Fibroblast of upper back skin (primary cell): ENCODE measurements at regions not wholly inside any gene's neighbourhood (a gene's known extent, or its start where the extent isn't known, plus 50 kb on each side); places are given as distances from the start of the nearest gene placed in this dataset.

Experiments used
- DNase-seq: peaks from one replicate; pipeline ENCODE4 v3.0.0-alpha.2; 2013

DNA sequence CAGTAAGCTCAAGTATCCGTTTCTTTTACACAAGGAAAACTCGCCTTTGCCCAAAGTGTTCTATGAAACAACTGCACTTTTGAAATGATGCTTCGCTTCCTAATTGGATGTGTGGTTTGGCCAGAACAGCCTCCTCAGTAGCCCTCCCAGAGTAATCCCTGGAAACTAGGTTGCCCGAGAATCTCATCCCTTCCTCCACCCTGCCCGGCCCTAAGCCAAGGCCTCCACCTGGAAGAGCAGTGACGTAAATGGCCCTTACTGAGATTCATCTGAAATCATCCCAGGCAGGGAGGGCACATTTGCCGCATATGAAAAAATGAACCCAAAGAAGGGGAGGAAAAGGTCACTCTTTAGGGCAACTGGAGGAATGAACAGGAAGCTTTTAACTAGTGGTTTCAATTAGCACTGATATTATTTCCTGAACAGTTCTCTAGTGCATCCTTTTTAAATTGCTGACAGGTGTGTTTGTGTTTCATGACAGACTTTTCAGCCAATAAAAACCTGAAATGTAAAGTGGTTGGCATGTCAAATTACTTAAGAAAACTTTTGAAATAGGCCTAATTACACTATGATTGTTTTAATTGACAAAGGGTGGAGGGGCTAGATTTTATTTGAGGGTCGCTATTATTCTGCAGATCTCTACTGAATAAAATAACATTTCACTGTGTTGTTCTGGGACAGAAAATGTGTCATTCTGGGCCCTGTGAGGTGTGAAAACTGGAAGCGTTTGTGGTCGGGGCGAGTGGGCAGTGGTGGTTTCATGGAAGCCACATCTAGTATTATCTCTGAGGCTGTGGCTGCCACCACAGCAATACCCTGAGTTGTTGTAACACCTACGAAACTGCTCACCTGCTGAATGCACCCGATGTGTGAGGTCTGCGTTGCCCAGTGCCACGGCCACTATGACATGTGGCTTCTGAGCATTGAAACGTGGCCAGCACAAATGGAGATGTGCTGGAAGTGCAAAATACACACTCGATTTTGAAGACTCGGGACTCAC is 112.1 kb downstream of the ZIC5 start:
- DNase-seq, result no peak

DNA sequence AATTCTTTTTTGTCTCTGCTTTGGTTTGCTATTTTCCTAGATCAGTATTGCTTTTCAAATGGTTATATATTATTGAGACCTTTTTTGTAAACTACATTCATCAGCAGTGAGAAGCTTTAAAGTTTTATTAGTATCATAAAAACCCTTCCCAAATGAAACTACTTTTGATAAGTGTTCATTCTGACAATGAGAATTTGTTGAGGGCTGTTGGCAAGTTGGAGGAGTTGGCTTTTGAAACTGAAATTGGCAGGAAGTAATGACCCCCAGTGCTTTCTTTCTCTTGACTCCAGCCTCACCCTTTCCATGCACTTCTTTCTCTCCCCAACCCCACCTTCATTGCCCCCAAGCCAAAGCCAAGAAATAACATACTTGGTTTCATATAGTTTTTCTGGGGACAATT is 113.8 kb downstream of the ZIC5 start:
- no peak for DNase-seq

DNA sequence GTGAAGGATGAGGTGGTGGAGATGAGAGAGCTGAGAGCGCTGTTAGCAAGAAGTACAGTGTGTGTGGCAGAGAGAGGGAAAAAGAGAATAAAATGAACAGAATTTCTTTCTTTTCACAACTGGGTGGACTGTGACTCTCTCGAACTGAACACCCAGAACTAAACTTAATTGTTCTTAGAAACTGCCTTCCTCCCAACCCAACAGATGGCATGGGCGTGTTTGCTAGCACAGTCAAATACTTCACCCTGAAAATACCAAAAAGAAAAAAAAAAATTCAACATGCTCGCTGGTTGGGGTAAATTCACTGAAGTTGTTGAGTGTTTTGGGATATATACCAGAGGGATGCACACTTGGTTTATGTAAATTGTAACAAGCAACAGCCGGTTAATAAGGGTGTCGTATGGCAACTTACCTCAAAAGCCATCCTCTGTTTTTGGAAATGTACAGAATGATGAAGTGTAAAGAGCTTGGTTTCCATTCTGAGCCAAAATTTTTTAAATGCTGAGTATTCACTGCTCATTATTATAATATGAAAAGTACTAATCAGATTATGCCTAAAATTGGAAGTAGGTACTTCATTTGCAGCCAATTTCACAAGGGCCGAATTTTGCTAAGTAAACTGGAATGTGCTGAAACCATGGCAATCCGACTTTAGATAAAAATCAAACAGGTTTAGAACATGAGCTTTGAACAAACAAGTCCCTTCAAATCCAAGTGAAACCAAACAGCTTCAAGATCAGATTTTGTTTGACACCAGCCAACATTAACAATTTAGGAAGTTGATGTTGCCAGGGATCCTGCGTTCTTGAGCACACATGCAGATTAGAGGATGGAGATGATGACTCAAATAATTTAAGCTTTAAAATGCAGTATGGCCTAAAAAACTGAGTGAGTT is 115.8 kb downstream of the ZIC5 start:
- DNase-seq, result no peak

DNA sequence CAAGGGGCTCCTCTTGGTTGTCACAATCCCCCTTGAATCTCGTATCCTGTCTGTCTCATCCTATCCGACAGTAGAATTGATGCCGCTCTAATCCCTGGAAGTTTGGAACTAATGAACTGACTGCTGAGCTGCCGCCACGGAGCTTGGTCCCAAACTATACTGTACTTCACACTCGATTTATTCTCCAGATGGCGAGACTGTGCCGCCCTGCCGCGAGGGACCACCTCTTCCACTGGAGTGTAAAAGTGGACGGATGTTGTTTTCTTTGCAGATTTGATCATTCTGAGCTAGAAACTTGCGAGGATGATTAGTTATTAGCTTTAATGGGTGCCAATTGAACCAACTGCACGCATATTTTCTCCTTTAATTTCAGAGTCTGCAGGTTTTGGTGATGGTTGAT is 117.2 kb downstream of the ZIC5 start:
- no peak for DNase-seq

DNA sequence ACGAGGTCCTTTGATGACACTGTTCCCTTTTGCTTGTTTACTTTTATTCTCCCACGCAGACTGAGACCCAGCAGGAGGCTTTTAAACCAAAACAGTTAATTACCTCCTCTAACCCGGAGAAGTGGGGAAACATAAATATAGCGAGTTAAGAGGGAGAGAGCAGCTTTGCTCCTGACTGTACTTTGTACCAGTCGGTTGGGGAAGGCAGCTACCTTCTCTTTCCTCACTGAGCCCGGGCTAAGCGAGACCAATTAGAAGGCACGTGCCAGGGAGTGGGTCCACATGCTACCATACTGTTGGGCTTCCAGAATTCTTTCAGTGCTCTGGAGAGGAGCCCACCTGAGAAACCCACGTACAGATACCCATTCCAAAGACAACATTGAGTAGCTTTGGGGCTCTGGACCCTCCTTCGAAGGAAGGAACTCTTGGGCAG is 124.2 kb downstream of the ZIC5 start:
- no peak for DNase-seq

DNA sequence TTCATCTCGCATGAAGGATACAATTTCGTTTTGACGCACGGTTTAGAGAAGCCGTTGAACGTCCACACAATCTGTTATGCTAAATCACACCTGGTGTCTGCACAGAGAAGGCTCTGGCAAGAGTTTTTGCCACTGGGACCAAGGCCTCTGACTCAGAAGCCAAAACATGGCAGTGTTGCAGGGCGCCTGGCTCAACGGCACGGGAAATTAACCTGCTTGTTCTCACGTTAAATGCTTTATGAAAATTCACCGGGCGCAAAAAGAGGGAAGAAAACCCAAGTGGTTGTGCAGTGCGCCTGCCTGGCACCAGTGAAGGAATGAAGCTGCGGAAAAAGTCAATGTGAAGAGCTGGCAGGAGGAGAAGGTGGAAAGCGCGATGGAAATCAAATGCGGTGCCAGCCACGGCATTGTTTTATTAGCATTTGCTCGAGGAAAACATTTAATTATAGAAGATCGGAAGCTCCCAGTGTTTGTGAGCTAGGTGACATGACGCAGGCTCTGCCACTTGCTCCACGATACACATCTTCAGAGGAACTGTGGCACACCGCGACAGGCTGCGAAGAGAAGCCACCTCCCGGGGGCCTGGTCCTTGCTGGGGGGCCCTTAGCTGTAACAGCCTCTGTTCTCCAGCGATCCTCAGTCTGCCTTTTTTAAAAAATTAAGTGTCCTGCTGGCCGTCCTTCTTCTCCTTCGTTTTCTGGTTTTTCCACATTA is 126.2 kb downstream of the ZIC5 start:
- no peak for DNase-seq

DNA sequence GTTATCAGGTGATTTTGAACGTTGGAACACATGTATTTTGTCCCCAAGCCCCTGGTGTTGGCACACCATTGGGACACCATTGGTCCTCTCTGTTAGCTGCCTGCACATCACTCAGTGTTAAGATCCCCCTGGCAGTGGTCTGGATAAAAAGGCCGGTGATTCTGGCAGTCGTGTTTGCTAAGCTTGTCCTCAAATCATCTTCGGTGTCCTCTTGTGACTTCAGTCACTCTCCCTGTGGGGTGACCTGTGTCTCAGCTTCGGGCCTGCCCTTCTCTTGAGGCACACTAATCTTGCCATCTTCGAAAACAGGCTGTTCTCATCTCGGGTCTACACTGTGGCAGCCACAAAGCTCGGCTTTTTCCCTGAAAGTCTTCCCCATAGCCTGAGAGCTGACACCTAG is 127.1 kb downstream of the ZIC5 start:
- no peak for DNase-seq

DNA sequence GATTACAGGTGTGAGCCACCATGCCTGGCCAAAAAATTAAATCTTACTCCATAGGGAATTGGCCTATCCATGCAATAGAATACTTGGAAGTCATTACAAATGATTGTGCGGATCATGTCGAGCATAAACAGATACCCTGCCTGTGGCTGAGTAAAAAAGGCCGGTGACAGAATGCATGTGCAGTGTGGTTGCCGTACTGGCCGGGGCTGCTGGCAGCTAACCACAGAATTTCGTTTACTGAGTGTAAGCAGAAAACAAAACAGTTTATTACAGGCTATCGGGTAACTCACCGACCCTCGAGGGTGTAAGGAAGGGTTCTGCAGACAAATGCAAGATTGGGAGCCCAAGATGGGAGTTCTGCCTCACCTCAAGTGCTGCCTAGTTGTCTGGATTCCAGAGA is 127.7 kb downstream of the ZIC5 start:
- DNase-seq, result no peak

DNA sequence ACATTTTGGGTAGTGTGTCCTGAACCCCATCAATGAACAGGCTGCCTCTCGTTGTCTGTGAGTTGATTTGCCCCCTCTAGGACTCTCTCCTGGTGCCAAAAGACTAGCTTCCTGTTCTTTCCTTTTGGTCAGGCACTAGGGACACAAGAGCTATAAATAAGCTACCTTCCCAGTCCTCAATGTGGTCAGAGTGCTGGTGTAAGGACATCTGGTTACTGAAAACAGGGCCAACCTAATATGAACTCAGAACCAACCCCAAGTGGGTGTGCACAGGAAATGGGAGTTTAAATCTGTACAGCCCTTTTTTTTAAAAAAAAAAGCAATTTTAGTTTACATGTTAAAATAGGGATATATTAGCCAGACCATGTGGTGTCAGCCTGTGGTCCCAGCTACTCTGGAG is 129.2 kb downstream of the ZIC5 start:
- no peak for DNase-seq

DNA sequence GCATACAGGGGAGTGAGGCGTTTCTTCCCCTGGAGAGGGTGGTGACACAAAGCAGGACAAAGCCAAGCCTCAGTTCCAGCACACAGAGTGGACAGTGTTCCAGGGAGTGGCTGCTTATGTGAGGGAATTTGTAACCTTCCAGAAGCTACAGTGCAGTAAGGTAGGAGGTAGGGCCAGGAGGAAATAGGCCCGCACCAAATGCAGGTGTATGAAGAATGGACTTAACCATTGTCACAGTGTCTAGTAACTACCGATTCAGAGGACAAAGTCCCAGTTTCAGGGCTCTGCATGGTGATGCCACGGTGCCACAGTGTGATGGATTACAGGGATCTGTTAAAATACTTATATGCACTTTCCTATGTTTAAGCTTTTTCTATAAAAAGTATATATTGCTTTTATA is 135.3 kb downstream of the ZIC5 start:
- no peak for DNase-seq

DNA sequence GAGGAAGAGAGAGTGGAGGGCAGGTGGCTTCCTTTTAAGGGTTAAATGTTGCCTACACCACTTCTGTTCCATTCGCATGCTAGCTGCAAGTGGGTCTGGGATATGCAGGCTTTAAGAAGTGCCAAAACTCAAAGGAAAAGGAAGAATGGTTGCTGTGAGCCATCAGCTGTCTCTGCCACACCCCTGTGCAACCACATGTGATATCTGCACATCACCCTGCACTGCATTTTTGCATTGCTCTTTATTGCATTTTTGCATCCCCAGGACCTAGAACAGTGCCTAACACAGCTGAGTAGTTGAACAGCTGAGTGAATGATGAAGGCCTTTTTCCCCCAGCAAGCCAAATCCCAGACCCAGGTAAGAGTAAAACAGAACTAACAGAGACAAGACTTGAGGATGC is 136.1 kb downstream of the ZIC5 start:
- no peak for DNase-seq

DNA sequence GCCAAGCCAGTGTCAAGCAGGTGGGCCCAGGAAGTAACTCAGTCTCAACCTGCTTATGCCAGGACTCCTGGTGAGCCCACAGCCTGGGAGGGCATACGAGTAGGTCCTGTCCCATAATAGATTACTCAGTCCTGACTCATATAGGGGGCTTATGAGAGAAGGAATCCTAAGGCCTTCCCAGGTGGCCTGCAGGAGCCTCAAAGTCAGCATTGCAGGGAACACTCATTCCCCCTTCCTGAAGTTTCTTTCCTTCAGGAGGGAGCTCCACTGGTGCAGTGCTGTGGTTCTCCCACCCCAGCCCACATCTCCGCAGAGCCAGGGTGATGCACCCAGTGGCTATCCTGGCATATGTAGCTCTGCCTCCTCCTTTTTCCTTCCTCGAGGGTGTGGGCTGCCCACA is 137.3 kb downstream of the ZIC5 start:
- DNase-seq, result no peak

DNA sequence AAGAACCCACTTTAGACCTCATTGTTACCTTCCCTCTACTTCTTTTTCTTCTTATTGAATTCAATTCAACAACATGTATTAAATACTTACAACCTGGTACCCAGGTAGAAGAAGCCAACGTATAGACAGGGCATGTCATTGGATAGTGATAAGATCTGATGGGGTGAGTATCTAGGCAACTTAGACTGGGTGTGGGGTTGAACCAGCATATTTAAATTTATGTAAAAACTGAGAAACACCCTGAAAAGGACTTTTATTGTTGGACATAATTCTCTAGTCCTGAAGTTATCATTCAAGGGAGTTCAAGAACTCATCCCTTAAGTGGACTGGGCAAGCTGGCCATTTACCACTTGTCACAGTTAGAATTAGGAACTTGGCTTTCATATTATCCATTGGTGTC is 139.2 kb downstream of the ZIC5 start:
- DNase-seq, result no peak

DNA sequence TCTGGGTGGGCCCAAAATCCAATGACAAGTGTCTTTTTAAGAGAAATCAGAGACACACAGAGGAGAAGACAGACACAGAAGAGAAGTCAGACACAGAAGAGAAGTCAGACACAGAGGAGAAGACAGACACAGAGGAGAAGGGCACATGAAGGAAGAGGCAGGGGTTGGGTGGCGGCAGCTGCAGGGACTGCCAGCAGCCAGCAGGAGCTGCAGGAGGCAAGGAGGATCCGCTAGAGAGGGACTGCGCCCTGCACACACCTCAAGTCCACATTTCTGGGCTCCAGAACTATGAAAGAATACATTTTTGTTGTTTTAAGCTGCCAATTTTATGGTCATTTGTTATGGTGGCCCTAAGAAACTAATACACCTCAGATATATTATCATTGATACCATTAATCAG is 140.6 kb downstream of the ZIC5 start:
- DNase-seq, result no peak

DNA sequence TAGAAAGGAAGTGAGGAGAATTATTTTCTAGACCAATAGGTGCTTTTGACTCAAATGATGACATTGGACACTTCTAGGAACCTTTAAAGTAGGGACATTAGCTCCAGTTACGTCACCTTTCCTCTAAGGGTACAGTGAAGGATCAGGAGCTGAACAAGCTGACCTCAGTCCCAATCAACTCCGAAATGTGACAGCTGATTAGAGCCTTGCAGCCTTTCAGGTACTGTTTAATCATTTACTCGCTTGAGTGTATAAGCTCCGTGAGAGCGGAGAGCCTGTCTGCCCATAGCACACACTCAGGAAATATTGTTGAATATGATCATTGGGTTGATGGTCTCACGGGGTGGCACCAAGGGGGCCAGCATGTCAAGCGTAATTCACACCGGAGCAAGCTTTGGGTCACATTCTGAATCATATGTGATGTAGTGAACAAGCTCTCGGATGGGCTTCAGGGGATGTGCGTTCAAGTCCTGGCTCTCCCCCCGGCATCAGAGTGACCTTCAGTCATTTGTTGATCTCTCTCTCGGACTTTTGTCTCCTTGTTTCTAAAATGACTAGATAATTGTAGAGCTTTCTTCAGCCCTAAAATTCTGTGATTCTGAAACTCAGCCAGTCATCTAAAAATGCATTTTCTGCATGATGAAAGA is 141.9 kb downstream of the ZIC5 start:
- no peak for DNase-seq

DNA sequence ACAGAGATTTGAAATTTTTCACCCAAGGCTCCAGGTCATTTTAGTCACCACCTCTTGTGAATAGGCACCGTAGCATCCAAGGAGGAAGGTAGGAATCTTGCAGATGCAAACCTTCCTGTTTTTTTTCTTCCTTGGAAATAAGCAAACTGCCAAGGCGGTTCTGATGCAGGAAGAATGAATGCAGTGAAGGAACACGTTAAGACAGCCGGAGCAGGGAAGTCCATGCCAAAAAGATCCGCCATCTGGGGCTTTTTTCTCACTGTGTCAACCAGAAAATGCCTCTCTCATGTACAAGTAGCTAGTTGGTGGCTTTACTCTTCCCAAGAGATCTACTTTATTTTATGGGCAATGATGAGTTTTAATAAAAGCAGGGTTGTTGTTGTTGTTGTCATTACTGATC is 142.4 kb downstream of the ZIC5 start:
- DNase-seq, result no peak

DNA sequence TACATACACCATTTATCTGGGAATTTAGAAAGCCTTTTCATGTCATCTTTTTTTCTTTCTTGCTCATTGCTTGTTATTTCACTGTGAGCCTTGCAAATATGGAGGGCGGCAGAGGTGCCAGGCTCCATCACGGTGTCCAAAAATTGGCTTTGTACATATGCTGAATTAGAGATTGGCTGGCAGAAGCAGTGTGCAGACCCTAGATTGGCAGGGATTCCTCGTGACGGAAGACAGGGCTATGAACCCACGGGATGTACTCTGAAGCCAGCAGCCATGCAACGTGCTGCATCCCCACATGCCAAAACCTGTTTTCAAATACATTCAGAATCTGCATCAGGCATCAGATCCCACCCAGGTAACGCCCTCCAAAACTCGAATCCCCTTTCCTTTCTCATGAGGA is 142.8 kb downstream of the ZIC5 start:
- DNase-seq, result no peak

DNA sequence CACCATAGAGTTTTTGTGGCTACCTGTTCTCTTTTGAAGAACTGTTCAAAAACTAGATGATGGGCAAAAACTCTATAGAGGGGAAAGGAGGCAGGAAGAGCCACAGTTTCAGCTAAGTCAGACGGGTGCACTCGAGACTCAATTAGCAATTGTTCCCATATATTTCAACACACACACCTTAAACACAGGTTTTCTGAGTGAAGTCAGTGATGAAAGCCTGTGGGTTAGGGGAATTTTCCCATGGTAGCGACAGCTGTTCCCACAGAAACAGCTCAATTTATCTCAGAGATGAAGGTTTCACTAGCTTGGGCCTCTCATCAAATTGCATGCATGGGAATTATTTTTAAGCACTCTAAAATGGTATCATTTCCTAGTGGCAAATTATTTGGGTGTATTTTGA is 143.4 kb downstream of the ZIC5 start:
- DNase-seq, result no peak

DNA sequence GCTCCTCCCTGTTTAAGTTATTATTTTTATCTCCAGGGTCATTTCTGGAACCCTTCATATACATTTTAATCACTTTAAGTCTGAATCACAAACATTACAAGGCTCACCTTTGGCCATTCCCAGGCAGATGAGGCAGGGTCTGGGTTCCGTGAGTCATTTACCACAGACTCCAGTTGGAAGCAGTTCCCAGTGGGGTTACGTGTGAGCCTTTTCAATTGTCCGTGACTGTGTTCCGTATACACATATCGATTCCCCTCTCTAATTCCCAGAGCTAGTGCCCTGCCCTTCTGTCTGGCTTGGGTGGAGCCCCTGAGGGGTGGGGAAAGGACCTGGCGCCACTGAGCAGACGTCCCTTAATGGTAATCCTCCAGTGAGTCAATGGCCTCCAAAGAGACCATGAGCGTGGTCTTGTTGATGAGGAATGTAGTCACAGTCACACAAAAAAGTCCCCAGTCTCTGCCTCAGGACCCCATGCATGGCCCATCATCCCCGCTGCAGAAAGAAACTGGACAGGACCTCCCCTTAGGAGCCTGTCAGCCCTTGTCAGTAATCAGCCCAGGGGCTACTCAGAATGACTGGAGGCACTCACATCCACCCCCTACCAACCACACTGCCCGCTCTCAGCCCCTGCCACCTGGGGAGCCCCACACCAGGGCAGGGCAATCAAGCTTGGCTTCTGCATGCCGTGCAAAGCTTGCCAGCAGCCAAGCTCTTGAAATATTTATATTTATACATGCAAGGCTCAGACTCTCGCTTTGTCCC is 144.4 kb downstream of the ZIC5 start:
- no peak for DNase-seq

DNA sequence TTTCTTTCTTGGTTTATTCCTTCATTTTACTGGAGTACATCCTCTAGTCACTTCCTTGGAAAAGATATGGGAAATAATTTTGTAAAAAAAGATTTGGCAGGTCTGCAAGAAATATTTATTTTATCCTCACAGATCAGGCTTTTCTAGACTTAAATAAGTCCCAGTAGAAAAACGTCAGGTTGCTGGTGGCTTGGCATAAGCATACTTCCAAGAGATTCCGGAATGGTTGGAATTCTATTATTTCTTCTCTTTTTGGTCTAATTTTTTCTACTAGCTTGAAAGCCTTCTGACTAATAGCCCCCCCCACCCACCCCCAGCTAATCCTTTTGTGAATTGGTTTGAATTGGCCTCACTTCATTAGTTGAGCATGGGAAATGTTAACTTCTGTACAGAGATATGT is 147.6 kb downstream of the ZIC5 start:
- DNase-seq, result no peak

DNA sequence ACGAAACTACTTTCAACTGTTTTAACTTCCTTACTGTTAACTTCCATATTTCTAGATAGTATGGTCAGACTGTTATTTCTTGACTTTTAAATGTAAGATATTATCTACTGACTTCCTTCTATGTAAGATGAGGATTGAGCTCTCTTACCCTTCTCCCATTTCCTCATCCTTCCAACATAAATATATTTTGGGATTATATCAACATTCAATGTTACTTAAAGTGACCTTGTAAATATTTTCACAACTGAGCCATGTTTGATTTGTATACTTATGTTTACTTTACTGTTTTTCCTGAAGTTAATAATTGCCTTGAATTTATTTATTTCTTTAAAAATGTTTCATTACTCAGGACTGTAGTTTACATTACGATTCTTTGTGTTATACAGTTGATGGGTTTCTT is 148.7 kb downstream of the ZIC5 start:
- no peak for DNase-seq

DNA sequence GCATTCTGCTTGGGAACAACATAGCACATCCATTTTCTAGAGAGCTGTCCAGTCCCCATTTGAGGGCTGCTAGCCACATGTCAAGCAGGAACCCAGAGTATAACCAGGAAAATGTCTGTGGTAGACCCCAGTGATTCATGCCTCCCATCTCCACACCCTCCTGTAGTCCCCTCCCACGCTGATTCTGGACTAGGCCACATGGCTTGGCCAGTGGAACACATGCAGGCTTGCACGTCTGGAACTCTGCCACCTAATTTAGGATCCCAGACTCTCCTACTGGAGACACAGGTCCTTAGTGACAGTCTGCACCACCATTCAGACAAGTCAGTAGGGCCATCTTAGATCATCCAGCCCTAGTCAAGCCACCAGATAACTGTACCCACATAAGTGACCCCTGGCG is 149.8 kb downstream of the ZIC5 start:
- DNase-seq, result no peak
